K562 (cell line): ENCODE measurements at regions not wholly inside any gene's neighbourhood (a gene's known extent, or its start where the extent isn't known, plus 50 kb on each side); places are given as distances from the start of the nearest gene placed in this dataset.

Source experiments
- MCM5 ChIP-seq: fragments of 450-650 bp; IDR thresholded peaks from 2 replicates; pipeline ENCODE4 v1.6.1; 2016; ENCODE audit warnings: low read depth
- POLR2G ChIP-seq: fragments of 200-400 bp; formaldehyde crosslinking; IDR thresholded peaks from 2 replicates; pipeline ENCODE4 v1.6.1; 2017; ENCODE audit warnings: low read depth, mild to moderate bottlenecking, antibody characterized with exemption, low read length, moderate library complexity
- TF ChIP-seq, protein P1 (sequence below), 3 experiments: IDR thresholded peaks in 2 of 3; conservative IDR thresholded peaks in 1 of 3; 2 replicates each; pipeline ENCODE4 v1.5.1; 2011 to 2012; ENCODE audit warnings: low read length in 3 of 3, mild to moderate bottlenecking in 3 of 3, control low read depth in 2 of 3, improper control_type of control experiment in 1 of 3, inconsistent platforms in 1 of 3, low read depth in 1 of 3, mixed read lengths in 1 of 3, moderate library complexity in 1 of 3; ENCODE audit not compliant: insufficient read depth in 2 of 3

DNA sequence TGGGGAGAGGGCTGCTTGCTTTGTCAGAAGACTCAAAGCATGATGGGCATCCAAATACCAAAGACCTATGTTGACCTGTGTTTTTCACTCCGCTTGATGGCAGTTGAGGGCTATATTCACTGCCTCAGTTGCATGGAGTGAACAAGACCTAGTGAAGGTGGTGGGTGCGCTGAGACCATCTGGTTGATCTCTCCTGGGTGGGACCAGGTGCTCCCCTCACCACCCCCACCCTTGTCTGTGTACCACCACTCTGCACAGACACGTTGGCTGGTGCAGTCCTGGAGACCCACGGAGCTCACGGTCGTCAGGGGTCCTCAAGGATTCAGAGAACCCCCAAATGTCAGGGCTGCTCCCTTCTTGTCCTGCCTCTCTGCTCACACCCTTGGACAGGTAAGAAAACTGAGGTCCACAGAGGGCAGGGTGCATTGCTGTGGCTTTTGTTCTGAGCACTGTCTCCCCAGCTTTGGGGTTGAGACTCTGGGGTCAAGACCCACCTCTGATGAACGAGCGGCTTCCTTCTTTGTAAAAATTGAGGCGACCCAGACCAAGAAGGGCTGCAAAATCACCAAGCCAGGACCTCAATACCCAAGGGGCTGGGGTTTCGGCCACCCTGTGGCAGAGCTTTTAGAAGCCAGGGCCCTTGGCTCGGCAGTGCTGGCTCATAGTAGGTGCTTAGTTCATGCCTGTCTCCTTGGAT is 166.3 kb upstream of the RTL1 start:
- TF ChIP-seq, protein P1, sequence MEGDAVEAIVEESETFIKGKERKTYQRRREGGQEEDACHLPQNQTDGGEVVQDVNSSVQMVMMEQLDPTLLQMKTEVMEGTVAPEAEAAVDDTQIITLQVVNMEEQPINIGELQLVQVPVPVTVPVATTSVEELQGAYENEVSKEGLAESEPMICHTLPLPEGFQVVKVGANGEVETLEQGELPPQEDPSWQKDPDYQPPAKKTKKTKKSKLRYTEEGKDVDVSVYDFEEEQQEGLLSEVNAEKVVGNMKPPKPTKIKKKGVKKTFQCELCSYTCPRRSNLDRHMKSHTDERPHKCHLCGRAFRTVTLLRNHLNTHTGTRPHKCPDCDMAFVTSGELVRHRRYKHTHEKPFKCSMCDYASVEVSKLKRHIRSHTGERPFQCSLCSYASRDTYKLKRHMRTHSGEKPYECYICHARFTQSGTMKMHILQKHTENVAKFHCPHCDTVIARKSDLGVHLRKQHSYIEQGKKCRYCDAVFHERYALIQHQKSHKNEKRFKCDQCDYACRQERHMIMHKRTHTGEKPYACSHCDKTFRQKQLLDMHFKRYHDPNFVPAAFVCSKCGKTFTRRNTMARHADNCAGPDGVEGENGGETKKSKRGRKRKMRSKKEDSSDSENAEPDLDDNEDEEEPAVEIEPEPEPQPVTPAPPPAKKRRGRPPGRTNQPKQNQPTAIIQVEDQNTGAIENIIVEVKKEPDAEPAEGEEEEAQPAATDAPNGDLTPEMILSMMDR (IDR thresholded peaks at IDR 0.05 in 2 of 3, conservative IDR thresholded peaks at IDR 0.05 in 1 of 3; ENCODE audit: insufficient read depth in 2 of 3, low read depth in 1 of 3, low read length in 3 of 3), result no peak
- no peak for TF ChIP-seq POLR2G
- no peak for TF ChIP-seq MCM5
